Fibroblast of pulmonary artery (primary cell): ENCODE measurements at regions not wholly inside any gene's neighbourhood (a gene's known extent, or its start where the extent isn't known, plus 50 kb on each side); places are given as distances from the start of the nearest gene placed in this dataset.
A peak's percentile ranks its signal among the peaks of the same experiment; 100 is the strongest.

Source experiments
- DNase-seq: peaks from one replicate; pipeline ENCODE4 v3.0.0-alpha.2; 2010; ENCODE audit warnings: low read depth
- H3K4me3 ChIP-seq: replicated peaks from 2 replicates; pipeline ENCODE4 v1.5.1; 2011; ENCODE audit warnings: low read depth, mild to moderate bottlenecking, control low read depth, low read length, moderate library complexity
- CTCF ChIP-seq: IDR thresholded peaks from 2 replicates; pipeline ENCODE4 v1.5.1; 2011; ENCODE audit warnings: mild to moderate bottlenecking, control low read depth, low read length, inconsistent platforms; ENCODE audit errors: missing control alignments

DNA sequence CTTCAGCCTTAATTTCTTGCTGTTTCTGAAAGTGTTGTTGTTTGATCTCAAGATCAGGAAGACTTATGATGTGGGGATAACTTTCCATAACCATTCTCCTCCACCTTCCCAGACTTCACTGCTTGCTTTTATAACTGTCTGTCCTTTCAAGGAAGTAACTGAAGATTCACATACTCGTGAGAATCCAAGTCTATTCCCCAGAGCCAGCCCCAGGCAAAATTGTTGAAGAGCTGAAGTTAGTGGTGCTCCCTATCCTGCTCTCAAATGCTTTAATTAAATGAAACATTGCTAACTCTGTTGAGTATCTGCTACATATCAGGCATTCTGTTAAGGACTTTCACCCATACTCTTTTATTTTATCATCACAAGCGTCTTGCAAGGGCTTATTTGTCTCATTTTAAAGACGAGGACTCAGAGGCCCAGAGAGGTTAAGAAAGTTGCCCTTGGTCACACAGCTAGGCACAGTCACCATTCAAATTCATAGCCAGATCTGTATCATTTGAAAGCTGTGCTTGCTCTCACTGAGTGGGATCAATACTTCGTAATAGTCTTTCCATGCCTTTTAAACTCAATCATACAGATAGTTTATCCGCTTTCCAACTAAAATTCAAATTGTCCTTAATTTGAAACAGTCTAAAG, 189.8 kb upstream of the TCF4 start:
- TF ChIP-seq CTCF, result no peak
- H3K4me3 ChIP-seq, result no peak overlapping the region
- no peak for DNase-seq

- no peak for DNase-seq
- no peak overlapping the region for H3K4me3 ChIP-seq
- TF ChIP-seq CTCF, result peak; percentile 16
Measured at GRCh38 chr18:55775972-55776371, 188.0 kb upstream of the TCF4 start.

DNA sequence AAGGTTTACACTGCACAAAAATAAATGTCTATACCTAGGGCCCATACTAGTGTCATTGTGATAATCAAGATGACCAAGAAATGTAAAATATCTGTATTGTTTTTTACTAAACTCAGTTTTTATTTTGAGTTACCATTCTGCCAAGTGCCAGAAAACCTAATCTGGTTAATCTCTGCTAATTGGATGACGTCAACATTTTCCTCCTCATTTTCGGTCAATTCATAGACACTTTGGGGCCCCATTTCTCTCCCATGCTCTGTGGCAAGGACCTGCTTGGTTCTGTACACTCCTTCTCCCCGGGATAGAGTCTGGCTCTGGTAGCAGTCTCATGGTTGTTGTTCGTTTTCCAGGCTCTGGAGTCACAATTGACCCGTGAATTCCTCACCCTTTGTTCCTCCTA, 186.5 kb upstream of the TCF4 start:
- H3K4me3 ChIP-seq, result no peak overlapping the region
- no peak for TF ChIP-seq CTCF
- DNase-seq, result no peak

GRCh38 chr18:55768255-55768654, 180.3 kb upstream of the TCF4 start:
- TF ChIP-seq CTCF, result no peak
- peak; percentile 40 for DNase-seq
- H3K4me3 ChIP-seq, result no peak overlapping the region

DNA sequence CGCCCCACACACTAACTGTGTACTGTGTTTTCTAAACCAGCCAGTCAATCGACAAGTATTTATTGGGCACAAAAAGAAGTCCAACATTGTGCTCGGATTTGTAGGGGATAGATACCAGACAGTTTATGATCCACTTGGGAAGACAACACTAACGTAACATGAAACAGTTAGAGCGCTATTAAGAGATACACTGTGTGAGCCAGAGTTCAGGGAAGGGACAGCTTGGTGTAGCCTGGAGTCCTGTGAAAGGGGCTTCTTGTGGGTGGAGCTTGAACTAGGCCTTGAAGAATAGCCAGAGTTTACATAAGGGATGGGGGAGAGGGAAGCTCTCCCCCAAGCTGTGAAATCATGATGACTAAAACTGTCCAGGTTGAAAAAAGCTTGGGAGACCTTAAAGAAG, 176.4 kb upstream of the TCF4 start:
- no peak for DNase-seq
- no peak overlapping the region for H3K4me3 ChIP-seq
- TF ChIP-seq CTCF, result no peak

GRCh38 chr18:55763805-55764204, 175.8 kb upstream of the TCF4 start:
- no peak for DNase-seq
- TF ChIP-seq CTCF, result no peak
- no peak overlapping the region for H3K4me3 ChIP-seq

DNA sequence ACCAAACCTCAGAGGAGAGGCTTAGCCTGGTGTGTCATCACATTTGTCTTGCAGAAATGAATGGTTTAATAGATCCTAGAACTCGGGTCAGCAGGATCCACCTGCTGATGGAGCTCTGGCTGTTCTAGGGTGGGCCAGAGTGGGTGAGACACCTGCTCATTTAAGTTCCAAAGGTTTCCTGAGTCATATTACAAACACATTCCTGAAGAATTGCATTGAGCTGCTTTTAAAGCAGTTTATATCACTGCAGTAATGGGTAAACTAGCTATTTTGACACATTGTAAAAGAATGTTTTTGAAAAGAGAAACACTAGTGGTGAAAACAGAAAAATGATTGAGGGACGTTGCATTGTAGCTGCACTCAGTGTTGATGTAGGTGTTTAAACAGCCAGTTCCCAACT, 175.3 kb upstream of the TCF4 start:
- H3K4me3 ChIP-seq, result no peak overlapping the region
- DNase-seq, result no peak
- no peak for TF ChIP-seq CTCF
